ENCODE measurements at regions not wholly inside any gene's neighbourhood (a gene's known extent, or its start where the extent isn't known, plus 50 kb on each side); places are given as distances from the start of the nearest gene placed in this dataset.

DNA sequence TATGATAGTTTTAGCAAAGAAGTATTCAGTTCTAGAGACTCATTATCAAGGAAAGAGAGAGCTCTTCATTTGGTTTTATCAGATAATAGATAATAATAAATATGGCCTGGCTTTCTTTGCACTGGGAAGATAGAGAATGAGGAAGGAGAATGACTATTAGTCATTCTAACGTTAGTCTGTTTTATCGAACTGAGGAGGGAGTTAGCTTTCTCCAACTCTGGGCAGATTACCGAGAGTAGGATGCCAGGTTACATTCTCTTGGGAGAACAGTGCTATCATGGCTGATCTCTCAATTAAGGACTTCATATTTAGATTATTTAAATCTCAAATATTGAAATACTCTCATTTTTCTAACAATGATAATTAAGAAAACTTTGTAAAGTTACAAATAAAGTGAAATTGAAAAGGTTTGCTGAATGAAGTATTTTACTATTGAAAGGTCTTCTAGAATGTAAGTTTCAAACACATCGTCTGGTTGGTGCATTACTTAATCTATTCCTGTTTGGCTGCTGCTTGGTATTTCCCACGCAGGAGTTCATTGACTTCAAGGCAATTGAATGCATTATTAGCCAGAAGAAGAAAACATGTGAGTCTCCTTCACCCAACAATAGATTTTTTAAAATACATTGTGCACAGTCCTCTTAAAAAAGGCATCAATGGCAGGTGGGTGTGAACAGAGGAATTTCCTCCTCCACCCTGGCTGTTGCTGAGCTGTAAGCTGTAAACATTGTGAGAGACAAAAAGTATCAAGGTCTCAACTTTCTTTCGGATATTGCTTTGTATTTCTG is 140.8 kb downstream of the C9orf152 start:
- H3K4me1 ChIP-seq (ENCODE audit: control insufficient read depth, insufficient read depth, low read length) = no peaks in the 10 kb centered on the region
- no peak overlapping the region for H3K9ac ChIP-seq (ENCODE audit: low read length)
- H3K9me3 ChIP-seq (ENCODE audit: control insufficient read depth, low read length) = no peaks in the 10 kb centered on the region
- no peaks in the 10 kb centered on the region for H3K36me3 ChIP-seq (ENCODE audit: control insufficient read depth, insufficient read depth, low read length)
- H3K4me3 ChIP-seq (ENCODE audit: low read length) = no peak overlapping the region
- no peaks in the 10 kb centered on the region for H3K27me3 ChIP-seq (ENCODE audit: control insufficient read depth, insufficient read depth, low read length)

DNA sequence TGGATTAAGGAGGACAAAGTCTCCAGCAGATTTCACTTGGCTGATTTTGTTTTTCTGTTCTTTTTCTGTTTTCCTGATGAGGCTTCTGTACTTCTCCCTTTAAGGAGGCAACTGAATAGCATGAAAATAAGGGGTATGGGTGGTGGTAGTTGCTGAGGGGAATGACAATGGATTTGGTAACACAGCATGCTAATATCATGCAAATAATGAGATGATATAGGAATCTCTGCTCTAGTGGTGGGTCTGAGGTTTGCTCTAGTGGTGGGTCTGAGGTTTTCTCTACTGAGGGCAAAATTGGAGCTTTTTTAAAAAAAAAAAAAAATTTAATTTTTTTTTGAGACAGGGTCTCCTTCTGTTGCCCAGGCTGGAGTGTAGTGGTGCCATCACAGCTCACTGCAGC is 139.7 kb downstream of the C9orf152 start:
- H3K9ac ChIP-seq (ENCODE audit: low read length) = no peak overlapping the region
- H3K27me3 ChIP-seq (ENCODE audit: control insufficient read depth, insufficient read depth, low read length) = no peaks in the 10 kb centered on the region
- H3K4me3 ChIP-seq (ENCODE audit: low read length) = no peak overlapping the region
- no peaks in the 10 kb centered on the region for H3K4me1 ChIP-seq (ENCODE audit: control insufficient read depth, insufficient read depth, low read length)
- no peaks in the 10 kb centered on the region for H3K36me3 ChIP-seq (ENCODE audit: control insufficient read depth, insufficient read depth, low read length)
- no peaks in the 10 kb centered on the region for H3K9me3 ChIP-seq (ENCODE audit: control insufficient read depth, low read length)

DNA sequence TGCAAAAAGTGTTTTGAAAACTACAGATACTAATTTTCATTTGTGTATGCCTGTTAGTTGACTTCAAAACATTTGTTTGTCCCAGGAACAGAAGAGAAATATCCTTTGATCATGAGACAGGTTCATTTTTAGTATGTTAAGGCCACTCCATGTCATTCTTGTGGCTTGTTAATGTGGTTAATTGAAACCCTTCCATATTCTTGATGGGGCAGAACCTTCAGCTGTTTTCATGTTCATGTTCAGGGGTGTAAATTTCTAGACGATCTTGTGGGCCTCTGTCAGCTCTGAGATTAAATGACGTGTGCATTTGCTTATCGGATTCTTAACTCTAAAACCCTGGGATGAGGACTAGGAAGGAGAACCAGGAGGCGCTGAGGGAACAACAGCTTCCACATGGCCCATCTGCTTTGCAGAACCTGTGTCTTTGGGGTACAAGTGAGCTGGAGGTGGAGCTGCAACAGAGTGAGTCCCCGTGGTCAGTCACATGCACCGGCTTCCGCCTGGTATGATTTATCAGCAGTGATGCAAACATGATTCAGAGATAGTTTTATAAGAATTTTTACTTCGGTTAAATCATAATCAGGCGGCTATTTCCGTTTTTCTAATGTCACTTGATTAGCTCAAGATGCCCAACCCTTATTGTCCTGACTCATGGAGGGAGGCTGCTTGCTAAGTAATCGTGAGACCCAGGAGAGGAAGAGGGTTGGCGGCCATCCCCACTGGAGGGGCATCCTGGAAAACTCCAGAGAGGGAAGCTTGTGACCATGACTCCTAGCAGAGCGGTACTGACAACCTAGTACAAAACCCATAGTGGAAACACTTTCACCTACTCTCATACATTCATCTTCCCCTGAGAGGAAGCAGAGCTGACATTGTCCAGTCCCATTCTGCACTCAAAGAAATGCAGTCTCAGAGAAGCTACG is 138.4 kb downstream of the C9orf152 start:
- no peak overlapping the region for H3K9ac ChIP-seq (ENCODE audit: low read length)
- no peaks in the 10 kb centered on the region for H3K9me3 ChIP-seq (ENCODE audit: control insufficient read depth, low read length)
- H3K4me3 ChIP-seq (ENCODE audit: low read length) = no peak overlapping the region
- H3K36me3 ChIP-seq (ENCODE audit: control insufficient read depth, insufficient read depth, low read length) = no peaks in the 10 kb centered on the region
- no peaks in the 10 kb centered on the region for H3K27me3 ChIP-seq (ENCODE audit: control insufficient read depth, insufficient read depth, low read length)
- H3K4me1 ChIP-seq (ENCODE audit: control insufficient read depth, insufficient read depth, low read length) = no peaks in the 10 kb centered on the region

DNA sequence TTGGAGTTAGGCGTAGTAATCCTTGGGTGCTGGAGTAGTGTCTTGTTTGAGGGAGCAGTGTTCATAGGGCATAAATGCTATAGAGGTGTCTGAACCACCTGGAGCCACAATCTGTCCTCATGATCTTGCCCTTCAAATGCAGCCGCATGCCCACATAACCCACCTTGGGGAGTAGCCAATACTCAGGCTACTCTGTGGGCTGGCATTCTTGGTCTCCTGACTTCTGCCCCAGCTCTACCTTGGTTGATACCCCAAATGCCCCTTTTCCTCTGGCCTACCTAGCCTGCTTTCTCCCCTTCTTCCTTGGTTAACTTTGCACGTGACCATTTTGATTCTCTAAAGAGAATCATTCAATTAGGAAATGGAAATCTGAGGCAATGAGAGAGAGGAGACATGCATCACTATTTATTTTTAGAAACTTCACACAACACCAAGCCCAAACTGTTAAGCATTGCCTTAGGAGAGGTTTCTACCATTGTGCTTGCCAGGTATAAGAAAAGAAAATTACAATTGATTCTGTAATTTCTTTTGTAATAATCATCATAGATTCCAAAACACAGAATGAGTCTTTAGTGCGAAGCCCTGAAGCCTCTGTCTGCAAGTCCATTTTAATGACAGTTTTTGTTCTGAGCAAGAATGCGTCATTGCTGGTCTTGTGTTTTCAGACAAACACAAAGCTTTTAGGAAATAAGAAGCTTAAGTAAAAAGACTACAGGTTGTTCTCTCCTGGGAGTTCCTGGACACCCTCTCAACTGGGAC is 135.2 kb downstream of the C9orf152 start:
- H3K9ac ChIP-seq (ENCODE audit: low read length) = no peak overlapping the region
- H3K27me3 ChIP-seq (ENCODE audit: control insufficient read depth, insufficient read depth, low read length) = no peaks in the 10 kb centered on the region
- no peak overlapping the region for H3K4me3 ChIP-seq (ENCODE audit: low read length)
- no peaks in the 10 kb centered on the region for H3K36me3 ChIP-seq (ENCODE audit: control insufficient read depth, insufficient read depth, low read length)
- no peaks in the 10 kb centered on the region for H3K9me3 ChIP-seq (ENCODE audit: control insufficient read depth, low read length)
- no peaks in the 10 kb centered on the region for H3K4me1 ChIP-seq (ENCODE audit: control insufficient read depth, insufficient read depth, low read length)

DNA sequence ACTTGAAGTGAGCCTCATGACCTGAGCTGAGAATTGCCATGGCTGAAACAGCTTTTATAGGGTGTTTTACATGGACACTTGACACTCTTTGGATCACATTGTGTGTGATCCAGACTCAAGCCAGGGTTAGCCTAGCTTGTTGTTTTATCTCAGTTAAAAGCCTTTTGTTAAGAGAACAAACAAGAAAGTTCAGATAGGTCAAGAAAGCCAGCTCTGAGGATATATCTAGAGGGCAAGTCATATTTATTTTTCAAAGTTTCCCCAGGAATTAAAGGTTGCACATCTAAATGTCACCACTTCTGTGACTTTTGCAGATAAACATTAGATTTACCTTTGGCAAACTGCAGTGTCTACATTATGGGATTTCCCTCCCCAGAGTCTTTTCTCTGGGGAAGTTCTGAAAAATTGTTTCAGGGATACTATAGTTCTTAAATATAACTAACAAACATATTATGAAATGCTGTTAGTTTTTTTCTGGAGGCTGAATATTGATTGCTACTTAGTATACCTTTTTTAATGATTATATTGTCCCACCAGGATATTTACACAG is 134.5 kb downstream of the C9orf152 start:
- H3K4me3 ChIP-seq (ENCODE audit: low read length) = no peak overlapping the region
- no peaks in the 10 kb centered on the region for H3K4me1 ChIP-seq (ENCODE audit: control insufficient read depth, insufficient read depth, low read length)
- H3K9me3 ChIP-seq (ENCODE audit: control insufficient read depth, low read length) = no peaks in the 10 kb centered on the region
- H3K36me3 ChIP-seq (ENCODE audit: control insufficient read depth, insufficient read depth, low read length) = no peaks in the 10 kb centered on the region
- H3K27me3 ChIP-seq (ENCODE audit: control insufficient read depth, insufficient read depth, low read length) = no peaks in the 10 kb centered on the region
- no peak overlapping the region for H3K9ac ChIP-seq (ENCODE audit: low read length)

DNA sequence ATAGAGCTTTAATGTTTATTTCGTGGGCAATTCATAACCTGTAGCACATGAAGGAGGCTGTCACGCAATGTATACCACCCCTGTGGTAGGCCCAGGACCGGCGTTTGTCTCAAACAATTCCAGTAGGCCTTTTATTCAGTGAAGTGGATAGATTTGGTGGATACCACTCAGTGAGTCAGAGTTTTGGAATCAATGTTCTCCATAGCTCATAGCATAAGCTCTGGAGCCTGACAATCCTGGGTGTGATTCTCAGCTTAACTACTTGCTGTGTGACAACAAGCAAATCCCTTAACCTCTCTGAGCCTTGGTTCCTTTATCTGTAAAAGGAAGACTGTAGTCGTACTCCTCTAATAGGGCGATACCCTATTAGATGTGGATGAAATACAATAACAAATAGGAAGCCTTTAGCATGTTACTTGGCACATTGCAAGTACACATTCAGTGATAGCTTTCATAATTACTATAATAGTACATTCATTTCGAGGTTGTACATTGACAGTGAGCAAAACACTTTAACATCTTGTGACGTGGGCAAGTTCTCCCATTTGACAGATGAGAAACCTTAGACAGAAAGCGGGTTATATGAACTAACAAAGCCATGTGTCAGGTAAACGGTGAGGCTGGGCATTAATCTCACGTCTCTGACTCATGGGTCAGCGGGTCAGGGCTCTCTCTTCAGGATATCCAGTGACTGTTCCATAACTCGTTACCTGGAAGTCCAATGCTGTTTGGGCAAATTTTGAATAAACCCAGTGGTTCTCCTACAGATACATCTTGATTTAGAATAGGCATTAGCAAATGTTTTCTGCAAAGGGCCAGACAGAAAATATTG is 130.8 kb downstream of the C9orf152 start:
- Histone ChIP-seq H3K27me3 (ENCODE audit: control insufficient read depth, insufficient read depth, low read length) (no peaks in the 10 kb centered on the region), H3K4me1 (ENCODE audit: control insufficient read depth, insufficient read depth, low read length) (no peaks in the 10 kb centered on the region), H3K9ac (ENCODE audit: low read length) (no peak overlapping the region), H3K9me3 (ENCODE audit: control insufficient read depth, low read length) (no peaks in the 10 kb centered on the region), H3K36me3 (ENCODE audit: control insufficient read depth, insufficient read depth, low read length) (no peaks in the 10 kb centered on the region), H3K4me3 (ENCODE audit: low read length) (no peak overlapping the region)

DNA sequence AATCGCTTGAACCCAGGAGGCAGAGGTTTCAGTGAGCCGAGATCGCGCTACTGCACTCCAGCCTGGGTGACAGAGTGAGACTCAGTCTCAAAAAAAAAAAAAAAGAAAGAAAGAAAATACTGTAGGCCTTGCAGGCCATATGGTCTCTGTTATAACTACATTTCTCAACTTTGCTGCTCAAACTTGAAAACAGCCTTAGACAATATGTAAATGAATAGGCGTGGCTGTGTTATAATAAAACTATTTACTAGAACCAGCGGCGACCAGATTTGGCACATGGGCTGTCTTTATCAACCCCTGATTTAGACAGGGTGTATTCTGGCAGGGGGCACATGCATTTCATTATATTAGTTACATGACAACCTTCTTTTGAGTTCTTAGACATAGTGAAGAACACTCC is 130.0 kb downstream of the C9orf152 start:
- H3K27me3 ChIP-seq (ENCODE audit: control insufficient read depth, insufficient read depth, low read length) = no peaks in the 10 kb centered on the region
- H3K4me1 ChIP-seq (ENCODE audit: control insufficient read depth, insufficient read depth, low read length) = no peaks in the 10 kb centered on the region
- no peak overlapping the region for H3K4me3 ChIP-seq (ENCODE audit: low read length)
- no peak overlapping the region for H3K9ac ChIP-seq (ENCODE audit: low read length)
- H3K36me3 ChIP-seq (ENCODE audit: control insufficient read depth, insufficient read depth, low read length) = no peaks in the 10 kb centered on the region
- no peaks in the 10 kb centered on the region for H3K9me3 ChIP-seq (ENCODE audit: control insufficient read depth, low read length)

DNA sequence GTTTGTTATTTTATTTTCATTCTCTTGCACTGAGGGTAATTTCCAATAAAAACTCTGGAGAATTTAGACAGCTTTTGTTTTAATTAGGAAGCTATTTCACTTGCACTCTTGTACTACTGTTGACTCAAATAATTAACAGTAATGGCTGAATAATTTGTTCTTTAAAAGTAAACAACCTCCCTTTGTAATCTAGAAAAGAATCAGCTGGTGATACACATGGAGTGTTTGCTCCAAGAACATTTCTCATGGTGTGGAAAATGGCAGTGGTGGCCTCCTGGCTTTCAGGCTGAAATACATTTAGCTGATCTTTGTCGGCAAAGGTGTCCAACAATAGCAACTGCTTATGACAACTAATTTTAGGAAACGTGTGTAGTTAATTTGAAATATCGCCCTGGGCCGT is 129.4 kb downstream of the C9orf152 start:
- H3K36me3 ChIP-seq (ENCODE audit: control insufficient read depth, insufficient read depth, low read length) = no peaks in the 10 kb centered on the region
- no peak overlapping the region for H3K4me3 ChIP-seq (ENCODE audit: low read length)
- no peaks in the 10 kb centered on the region for H3K4me1 ChIP-seq (ENCODE audit: control insufficient read depth, insufficient read depth, low read length)
- H3K9ac ChIP-seq (ENCODE audit: low read length) = no peak overlapping the region
- H3K9me3 ChIP-seq (ENCODE audit: control insufficient read depth, low read length) = no peaks in the 10 kb centered on the region
- no peaks in the 10 kb centered on the region for H3K27me3 ChIP-seq (ENCODE audit: control insufficient read depth, insufficient read depth, low read length)

DNA sequence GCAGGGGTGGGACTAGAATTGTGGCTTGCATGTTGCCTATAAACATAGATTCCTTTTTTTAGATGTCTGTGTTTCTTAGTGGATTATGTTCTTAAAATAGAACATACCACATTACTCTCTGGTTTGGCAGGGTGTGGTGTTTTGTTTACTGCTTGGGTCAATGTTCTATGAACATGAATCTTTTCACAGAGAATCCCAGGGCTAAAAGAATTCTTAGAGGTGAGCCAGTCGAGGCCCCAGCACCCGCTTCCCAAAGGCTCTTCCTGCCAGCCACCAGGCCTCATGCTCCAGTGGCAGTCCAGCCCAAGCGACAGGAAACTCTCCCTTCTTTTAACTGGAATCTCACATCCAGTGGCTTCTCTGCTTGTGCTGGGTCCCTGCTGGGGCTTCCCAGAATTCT is 126.6 kb downstream of the C9orf152 start:
- H3K27me3 ChIP-seq (ENCODE audit: control insufficient read depth, insufficient read depth, low read length) = no peaks in the 10 kb centered on the region
- H3K9ac ChIP-seq (ENCODE audit: low read length) = no peak overlapping the region
- H3K4me1 ChIP-seq (ENCODE audit: control insufficient read depth, insufficient read depth, low read length) = no peaks in the 10 kb centered on the region

DNA sequence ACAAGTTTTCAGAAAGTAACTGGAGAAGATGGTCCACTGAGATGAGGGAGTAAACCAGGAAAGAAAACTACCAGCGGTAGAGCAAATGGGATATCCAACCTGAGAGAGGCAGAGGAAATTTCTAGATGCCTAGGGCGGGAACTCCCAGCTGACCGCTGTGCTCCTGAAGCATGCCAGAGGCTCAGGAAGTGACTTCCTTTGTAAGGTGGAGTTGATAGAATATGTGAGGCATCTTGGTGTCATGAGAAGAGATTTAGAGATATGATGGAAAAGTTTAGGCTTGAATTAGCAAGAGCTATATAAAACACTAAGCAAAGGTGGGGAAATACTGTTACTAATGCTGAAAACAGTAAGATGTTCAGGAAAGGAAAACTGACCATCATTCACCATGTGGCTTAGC is 124.1 kb downstream of the C9orf152 start:
- Histone ChIP-seq H3K4me3 (ENCODE audit: low read length) (no peak overlapping the region), H3K9ac (ENCODE audit: low read length) (no peak overlapping the region), H3K4me1 (ENCODE audit: control insufficient read depth, insufficient read depth, low read length) (no peaks in the 10 kb centered on the region), H3K27me3 (ENCODE audit: control insufficient read depth, insufficient read depth, low read length) (no peaks in the 10 kb centered on the region), H3K36me3 (ENCODE audit: control insufficient read depth, insufficient read depth, low read length) (no peaks in the 10 kb centered on the region), H3K9me3 (ENCODE audit: control insufficient read depth, low read length) (no peaks in the 10 kb centered on the region)

More for the DNA sequence above, 126.6 kb downstream of the C9orf152 start:
- H3K36me3 ChIP-seq (ENCODE audit: control insufficient read depth, insufficient read depth, low read length) = no peaks in the 10 kb centered on the region
- no peak overlapping the region for H3K4me3 ChIP-seq (ENCODE audit: low read length)
- H3K9me3 ChIP-seq (ENCODE audit: control insufficient read depth, low read length) = no peaks in the 10 kb centered on the region

DNA sequence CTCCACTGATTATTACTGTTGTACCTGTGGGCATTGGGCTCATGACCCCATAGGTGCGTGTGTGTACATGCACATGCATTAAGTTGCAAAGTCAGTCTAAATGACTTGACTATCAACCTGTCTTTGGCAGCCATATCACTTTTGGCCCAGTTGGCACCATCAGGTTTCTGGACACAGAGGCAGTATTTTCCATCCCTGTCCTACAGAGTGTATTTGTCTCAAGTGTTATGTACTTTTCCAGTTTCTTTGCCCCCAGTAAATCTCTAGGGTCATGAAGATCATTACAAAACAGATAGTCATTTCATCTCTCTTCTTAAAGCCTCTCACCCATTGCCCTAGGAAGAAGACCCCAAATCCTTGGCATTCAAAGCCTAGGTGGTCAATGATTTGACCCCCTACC is 121.4 kb downstream of the C9orf152 start:
- H3K9me3 ChIP-seq (ENCODE audit: control insufficient read depth, low read length) = no peaks in the 10 kb centered on the region
- H3K4me1 ChIP-seq (ENCODE audit: control insufficient read depth, insufficient read depth, low read length) = no peaks in the 10 kb centered on the region
- H3K4me3 ChIP-seq (ENCODE audit: low read length) = no peak overlapping the region
- no peaks in the 10 kb centered on the region for H3K36me3 ChIP-seq (ENCODE audit: control insufficient read depth, insufficient read depth, low read length)
- no peak overlapping the region for H3K9ac ChIP-seq (ENCODE audit: low read length)
- no peaks in the 10 kb centered on the region for H3K27me3 ChIP-seq (ENCODE audit: control insufficient read depth, insufficient read depth, low read length)
